HG03039 (cell line): ENCODE measurements at regions not wholly inside any gene's neighbourhood (a gene's known extent, or its start where the extent isn't known, plus 50 kb on each side); places are given as distances from the start of the nearest gene placed in this dataset.

Experiments used
- ATAC-seq: cut with Tn5 transposase; IDR thresholded peaks from one replicate; pipeline ENCODE4 v1.9.1; 2021; ENCODE audit warnings: mild to moderate bottlenecking, moderate library complexity; ENCODE audit not compliant: unreplicated experiment

DNA sequence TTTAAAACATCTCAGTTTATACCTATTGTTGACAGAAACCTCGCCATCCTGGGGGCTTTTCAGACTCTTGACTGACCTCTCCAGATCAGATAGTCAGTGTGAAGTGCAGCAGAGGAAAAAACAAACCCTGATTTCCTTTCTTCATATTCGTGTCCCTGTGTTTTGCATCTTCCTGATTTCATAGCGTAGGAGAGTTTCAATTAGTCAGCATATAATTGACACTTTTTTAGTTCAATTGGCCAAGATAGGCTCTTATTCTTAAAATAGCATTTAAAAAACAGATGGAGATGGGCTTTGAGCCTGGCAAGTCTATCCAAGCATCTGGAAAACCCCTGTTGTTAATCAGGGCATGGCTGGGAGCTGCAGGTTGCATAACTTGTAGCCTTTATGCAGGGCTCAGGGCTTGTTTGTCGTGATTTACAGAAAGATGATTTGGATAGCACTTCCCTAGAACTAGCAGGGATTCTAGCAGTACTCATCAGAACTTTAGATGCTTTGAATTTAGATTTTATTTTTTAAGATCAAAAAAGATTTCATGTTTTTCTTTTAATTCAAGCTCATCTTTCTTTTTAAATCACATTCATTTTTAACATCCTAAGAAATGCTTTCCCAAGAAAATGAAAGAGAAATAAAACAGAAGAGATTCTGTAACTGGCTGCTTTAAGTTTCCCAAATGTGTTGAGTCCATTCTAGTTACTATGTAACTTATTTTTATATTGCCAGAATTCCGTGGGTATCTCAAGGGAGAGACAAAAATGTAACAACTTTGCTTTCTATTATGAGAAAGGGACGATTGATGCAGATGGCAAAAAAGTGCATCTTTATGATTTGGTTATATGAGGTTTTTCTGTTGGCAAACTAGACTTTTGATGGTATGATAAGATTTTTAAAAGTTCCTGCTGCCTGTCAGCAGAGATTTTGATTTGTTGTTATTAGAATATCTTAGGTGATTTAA lies 270.8 kb upstream of the FZD8 start:
- ATAC-seq = no peak

DNA sequence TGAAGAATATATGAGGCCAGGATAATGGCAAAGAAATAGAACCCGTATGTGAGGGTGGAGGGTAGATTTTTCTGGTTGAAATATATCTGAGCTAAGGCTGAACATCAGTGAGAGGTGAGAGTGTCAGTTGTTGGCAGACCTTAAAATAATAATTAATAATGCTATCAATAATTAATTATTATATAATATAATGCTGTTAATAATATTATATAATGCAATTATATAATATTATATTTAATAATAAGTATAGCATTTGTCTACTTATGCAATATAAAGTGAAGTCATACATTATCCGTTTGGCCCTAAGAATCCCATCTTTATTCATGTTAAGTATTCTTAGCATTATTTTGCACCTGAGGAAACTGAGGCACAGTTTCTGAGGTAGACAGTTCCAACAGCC lies 269.9 kb upstream of the FZD8 start:
- no peak for ATAC-seq

DNA sequence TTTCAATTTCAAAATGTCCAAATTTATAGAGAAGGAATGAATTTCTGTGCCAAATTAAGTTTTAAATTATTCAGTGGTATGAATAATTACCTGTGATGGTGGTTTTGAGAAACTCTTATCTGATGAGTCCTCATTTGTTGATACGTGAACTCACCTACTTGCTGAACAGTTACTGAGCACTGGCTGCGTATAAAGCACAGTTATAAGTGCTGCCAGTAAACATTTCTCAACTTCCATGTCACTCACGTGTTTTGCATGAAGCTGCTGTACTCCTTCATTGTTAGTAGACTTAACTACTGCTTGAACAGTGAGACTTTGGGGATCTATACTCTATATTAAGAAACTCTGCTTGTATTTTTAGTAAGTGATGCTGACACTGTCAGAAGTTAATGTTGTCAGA lies 269.1 kb upstream of the FZD8 start:
- no peak for ATAC-seq

DNA sequence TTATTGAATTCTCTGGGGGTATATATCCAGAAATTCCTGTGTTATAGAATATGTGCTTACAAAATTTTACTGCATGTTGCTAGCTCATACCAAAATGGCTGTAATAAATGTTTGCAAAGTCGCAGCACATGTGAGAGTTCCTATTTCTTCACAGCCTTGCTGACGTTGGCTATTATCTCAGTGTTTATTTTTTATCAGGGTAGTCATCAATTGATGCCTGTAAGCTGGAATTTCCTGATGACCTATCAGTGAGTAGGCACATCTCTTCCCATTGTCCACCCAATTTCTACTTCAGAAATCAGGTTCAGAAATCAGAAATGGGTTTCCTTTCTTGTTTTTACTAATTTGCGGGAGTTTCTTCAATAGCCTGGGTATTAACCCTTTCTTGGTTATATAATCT lies 268.1 kb upstream of the FZD8 start:
- no peak for ATAC-seq

DNA sequence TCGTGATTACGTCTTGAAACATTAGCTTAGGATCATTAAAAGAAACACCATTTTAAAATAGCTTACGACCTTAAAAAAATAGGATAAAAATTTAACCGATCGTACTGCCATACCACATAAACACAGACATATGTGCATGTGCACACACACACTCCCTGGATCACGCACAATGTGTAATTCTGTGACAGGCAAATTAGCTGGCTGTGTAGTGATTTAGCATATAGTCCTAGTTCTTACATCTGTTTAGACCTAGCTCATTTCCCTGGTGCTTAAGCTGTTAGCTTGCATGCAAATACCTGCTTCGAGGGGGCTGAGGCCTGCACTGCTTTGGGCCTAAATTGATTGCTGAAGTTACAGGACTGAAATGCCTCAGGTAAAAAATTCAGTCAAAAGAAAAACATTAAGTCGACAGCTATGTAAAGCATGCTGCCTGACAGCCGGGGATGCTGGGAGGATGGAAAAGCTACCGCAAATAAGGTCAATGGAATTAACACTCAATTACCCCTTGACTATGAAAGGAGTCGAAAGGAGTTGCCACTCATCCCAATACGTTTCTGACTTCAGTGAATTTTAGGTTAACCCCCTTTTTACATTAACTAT lies 267.1 kb upstream of the FZD8 start:
- ATAC-seq = no peak

DNA sequence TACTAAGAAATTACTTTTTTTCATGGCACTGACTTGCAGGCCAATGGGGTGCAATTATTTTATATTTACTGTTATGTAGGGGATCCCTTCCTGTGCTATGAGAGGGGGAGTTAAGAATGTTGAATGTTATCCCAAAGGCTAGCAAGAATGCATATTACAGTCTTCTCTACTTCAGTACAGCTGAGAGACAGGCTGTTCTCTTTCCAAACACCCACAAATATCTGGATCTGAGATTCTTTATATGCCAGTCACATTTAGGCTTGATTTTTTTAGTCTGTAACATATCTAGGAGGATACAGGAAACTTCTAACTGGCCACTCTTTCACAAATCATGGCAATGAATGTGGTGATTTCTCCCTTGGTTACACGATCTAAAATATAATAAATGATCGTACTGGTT lies 266.4 kb upstream of the FZD8 start:
- no peak for ATAC-seq

DNA sequence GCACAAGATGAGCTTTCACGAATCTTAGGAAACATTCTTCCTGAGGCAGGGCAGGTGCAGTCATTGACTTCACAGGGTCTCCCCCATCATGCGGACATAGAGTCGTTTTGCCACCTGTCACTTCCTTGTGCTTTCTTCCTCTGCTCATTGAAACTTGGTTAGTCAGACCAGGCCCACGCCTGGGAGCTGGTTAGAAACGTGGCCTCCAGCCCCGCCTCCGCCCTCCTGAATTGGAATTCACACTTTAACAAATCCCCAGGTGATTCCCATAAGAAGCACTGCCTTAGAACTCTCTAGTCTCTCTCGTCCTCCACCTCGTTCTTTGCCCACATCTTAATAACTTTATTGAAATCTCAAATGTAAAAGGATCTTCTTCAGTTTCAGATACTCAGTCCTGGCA lies 265.5 kb upstream of the FZD8 start:
- no peak for ATAC-seq

DNA sequence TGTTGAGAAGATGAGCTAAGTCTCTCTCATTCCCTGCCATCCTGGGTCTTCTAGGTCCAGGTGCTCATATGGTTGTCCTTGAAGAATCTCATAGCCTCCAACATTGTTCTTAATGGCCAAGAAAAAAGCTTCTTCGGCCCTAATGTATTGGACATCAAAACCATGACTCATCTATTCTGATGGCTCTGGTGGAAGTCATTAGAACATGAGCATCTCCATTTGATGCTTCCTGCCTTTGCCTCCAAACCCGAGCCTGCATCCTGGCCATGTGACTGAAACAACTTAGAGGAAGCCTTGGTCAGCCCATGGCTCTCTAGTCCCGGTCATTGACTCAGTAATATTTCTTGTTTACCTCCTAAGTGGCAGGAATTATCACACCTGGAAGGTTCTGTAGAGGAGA lies 264.1 kb upstream of the FZD8 start:
- no peak for ATAC-seq

DNA sequence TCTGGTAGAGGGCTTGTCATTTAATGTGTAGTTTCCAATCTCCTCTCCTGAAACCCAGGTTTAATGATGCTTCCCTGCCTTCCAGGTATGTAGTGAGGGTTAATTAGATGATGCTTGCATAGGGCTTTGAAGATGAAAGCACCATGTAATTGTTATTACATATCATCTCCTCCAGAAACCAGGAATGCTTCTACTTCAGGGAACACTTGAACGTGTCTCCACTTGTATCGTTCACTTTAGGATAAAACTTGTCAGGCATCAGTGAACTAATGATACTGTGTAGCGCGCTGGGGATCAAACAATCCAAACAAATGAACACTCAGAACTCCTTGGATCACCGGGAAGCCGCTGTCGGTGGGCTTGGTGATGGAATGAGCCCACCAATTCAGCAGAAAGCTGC lies 260.9 kb upstream of the FZD8 start:
- ATAC-seq = no peak

DNA sequence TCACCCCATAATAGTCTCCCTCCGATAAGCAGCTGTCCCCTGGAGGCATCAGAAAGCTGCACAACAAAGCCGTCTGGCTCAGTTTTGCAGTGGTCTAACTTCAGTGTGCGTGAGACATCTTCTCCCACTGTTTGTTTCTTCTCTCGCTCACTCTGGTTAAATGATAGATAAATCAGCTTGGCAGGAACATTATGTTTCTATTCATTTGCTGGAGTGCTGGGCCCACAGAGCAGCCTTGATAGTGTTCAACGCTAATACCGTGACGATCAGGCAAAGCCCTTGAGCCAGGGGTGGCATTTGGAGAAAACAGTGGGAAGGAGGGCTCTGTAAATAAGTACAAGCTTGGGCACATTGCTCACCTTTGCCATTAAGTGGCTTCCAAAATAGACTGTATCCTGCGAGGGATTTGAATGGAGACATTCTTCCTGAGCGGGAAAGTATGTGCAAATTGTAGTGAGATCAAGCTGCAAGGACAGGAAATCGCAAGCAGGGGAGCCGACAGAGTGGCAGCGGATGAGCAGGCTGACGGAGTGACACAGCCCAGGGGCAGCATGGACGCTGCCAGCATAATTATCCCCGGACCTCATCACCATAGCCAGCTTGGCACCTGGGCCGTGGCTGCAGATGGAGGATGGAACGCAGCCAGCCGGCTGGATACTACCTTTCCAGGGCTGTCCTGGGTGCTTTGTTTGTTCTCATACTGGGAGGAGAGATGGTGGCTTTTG lies 256.8 kb upstream of the FZD8 start:
- ATAC-seq = no peak

DNA sequence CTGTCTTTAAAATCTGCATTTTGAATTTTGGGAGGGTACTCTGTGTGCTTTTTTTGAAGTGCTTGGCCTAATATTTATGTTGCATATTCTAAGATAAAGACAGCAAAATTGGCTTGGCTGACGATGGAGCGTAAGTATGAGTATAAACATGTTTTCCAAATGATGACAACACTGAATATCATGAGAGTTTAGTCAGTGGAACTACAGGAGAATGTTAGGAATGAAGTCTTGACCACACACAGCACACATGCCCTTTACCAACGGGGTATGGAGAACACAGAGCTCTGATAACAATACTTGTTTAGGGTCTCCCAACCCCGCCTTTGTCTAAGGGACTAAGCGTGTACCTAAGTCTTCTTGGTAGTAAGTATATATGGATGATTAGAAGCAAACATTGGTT lies 253.9 kb upstream of the FZD8 start:
- no peak for ATAC-seq

DNA sequence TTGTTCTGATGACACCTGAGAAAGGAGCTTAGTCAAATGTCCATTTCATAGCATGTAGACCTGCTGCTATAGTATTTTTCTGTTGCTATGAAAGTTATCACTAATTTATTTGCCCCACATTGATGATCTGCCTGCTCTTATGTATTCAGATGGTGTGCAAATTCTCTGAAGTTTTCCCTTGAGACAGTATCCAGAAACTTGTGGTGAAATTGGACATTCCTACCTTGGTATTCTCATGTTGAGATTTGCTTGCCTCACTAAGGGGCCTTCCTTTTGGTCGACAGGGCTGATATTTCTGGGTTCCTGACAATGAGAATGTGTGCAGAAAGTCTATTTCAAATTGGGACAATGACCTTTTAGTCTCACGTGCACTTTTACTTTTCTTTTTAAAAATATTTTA lies 253.2 kb upstream of the FZD8 start:
- no peak for ATAC-seq

DNA sequence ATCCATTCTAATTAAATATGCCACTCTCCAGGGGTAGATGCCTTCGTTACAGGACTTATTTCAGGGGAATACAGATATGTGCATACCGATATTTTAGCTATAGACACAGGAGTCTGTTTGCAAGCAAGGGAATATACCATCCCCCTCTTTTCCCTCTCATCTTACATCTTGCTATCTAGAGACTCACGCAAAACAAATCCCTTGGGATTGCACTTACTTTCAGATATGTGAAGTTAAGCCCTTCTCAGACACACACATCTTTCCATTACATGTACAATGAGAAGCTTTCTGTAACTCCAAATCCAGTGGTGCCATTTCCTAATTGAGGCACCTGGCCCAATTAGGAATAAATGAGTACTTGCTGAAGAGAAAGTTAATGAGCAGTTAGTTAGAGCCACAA lies 250.4 kb upstream of the FZD8 start:
- no peak for ATAC-seq

DNA sequence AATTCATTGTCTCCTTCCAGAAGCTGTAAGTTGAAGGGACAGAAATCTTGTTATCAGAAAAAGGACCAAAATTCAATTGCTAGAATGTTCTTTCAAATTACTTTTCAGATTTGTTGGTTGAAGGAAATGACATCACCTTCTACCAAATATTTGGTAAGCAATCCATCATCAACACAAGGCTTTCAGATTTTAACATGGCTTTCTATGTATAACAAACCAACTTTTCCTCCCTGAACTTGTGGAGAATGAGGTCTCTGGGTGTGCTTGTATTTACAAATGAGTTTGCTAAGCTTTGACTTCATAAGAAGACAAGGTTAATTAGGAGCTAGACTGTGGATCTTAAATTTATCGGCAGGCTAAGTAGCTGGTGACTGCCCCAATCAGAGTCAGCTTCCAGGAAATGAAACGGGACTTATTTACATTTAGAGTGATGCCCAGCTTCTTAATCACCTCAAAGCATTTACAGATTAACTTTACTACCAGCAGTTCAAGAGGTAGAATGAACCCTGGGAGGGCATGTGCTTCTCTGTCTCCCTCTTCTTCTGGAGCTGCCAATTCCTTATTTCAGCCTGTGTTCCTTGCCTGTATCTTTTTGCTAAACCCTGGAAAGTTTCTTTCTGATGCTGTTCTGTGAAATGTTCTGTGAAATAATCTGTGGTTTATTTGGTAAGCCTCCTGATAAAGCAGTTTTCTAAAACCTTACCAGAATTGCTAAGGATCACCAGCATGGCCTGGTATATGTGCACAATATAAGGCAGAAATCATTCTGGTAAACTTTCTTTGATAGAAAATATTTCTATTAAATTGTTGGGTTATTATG lies 248.8 kb upstream of the FZD8 start:
- no peak for ATAC-seq

DNA sequence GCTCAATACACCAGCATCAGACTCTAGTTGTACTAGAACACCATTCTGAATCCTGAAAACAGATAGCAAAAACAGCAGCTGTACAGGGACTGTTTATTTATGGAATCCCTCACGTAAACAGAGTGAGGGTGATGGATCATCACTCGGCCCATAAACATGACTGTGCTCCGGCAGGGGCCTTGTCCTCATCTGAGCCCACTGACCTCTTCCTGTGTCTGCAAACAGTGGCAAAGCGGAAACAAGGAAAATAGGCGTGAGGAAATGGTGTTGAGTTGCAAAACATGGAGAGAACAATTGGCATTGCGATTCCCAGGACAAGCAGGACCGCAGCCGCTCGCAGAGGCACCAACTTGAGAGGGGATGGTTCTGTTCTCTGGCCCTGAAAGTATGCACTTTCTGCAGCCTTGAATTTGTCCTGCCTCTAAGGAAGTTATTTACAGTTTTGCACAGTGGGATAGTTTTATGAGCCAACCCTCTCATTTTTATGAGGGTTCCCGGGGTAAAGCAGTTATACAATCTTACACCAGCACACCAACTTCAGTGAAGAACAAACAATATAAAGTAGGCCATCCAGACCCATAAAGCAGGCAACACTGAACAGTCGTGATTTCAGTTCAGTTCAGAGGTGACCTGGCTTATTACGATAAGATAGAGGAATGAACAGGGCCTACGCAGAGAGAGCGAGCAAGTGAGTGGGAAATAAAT lies 248.0 kb upstream of the FZD8 start:
- ATAC-seq = no peak

DNA sequence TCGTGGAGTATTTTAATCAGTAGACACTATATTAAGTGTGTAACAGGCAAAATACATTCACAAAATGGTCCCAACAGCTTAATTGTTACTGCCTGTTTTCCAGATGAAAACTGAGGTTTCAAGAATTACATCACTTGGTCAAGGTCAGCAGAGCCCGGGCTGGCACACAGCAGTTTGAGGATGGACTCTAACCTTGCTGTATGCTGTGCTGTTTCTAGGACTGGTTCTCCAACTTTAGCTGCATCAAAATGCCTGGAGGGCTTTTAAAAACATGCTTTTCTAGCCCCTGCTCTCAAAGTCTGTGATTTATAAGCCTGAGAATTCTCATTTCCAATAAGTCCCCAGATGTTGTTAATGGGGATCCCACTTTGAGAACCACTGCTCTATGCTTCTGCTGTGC lies 247.1 kb upstream of the FZD8 start:
- no peak for ATAC-seq

DNA sequence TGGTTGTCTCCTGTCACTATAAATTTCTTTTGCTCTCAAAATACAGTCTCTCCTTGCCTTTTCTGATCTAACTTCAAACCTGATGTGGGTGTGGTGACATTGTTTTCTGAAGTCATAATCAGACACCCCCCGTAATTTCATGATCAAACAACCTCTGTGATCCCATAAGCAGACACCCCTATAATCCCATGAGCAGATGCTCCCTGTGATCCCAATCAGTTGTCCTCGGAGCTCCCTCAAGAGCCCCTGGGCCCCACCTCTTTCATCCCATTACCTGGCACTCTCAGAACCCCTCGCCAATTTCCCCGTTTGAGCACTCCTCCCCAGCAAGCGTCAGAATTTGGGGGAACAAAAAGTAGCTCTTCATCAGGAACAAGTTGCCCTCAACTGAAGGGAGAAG lies 246.3 kb upstream of the FZD8 start:
- no peak for ATAC-seq

DNA sequence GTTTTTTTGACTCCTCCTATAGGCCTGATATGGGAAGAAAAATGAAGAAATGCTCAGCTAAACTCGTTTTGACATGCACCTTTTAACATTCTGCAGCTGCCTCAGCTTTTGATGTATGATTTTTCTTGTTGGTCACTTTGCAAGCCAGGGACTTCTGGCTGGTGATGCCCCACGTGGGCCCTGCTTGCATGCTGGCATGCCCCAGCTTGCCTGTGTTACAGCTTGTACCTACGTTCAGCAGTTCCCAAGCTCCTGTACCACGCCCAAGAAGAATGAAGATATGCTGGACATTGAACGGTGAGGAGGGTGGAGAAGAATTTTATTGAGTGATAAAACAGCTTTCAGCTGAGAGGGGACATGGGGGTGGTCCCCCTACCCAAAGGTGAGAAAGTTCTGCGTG lies 245.6 kb upstream of the FZD8 start:
- ATAC-seq = no peak

DNA sequence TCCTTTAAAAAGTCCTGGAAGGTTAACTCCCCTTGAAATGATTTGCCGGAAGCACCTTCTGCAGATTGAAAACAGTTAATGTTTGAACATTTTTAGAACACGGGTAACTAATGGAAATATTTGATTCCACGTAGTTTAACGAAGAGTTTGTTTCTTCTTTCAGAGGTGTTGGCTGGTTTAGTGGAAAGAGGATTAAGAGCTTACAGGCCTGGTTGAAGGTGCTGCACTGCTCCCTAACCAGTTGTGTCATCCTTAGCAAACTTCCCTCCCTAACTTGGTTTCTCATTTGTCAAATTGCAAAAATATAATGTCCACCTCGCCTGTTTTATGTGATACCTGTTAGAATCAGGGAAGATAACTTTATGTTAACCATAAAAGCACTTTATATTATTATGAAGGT lies 243.0 kb upstream of the FZD8 start:
- ATAC-seq = no peak

DNA sequence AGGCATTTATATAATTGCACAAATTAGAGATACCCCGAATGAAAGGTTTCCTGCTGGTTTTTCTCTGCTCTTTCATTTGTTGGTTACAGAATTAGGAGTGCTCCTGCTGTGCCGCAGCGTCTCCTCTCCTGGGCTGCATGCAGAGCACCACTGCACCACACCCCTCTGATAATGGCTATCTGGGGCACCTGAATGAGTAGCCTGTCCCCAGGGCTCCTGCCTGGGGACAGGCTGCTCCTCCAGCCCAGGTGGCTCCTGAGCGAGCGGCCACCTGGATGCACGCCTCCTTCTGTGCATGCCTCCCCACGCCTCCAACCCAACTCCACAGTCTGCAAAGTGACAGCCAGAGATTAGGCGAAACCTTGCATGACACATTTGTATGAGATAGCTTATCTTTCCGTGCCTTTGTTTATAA lies 242.6 kb upstream of the FZD8 start:
- ATAC-seq = no peak
